ENCODE measurements at regions not wholly inside any gene's neighbourhood (a gene's known extent, or its start where the extent isn't known, plus 50 kb on each side); places are given as distances from the start of the nearest gene placed in this dataset.

GRCh38 chr11:127274328-127274676, 273.7 kb upstream of the KIRREL3 start:
- CTCF ChIA-PET (ENCODE audit: unreplicated experiment) = no interaction called here

GRCh38 chr11:127273593-127274327, 273.2 kb upstream of the KIRREL3 start:
- H3K4me3 ChIP-seq (ENCODE audit: low read depth, low read length, poor library complexity, severe bottlenecking) = no peak overlapping the region
- H3K79me2 ChIP-seq (ENCODE audit: insufficient read depth, low read depth, low read length) = no peaks in the 10 kb centered on the region
- BruUV-seq (replicated peaks) = no TSS peak
- no peak for TF ChIP-seq CTCF (conservative IDR thresholded peaks at IDR 0.05; ENCODE audit: low read length)
- TF ChIP-seq EZH2phosphoT487 (IDR thresholded peaks at IDR 0.05; ENCODE audit: borderline replicate concordance, low read depth, low read length) = no peak
- H3K36me3 ChIP-seq (ENCODE audit: insufficient read depth, low read length) = no peaks in the 10 kb centered on the region
- H3K9me2 ChIP-seq (ENCODE audit: insufficient read depth, low read length) = no peaks in the 10 kb centered on the region
- H3K4me1 ChIP-seq (ENCODE audit: insufficient read depth, low read length, poor library complexity, severe bottlenecking) = no peaks in the 10 kb centered on the region
- H3K9me3 ChIP-seq (ENCODE audit: low read length) = no peaks in the 10 kb centered on the region
- intact Hi-C loops (cut with micrococcal nuclease; ENCODE audit: unreplicated experiment) = no loop called here
- no peak overlapping the region for H3K4me2 ChIP-seq (ENCODE audit: low read length)
- no peaks in the 10 kb centered on the region for H4K20me1 ChIP-seq (ENCODE audit: insufficient read depth, low read length)
- ChIA-PET CTCF (ENCODE audit: unreplicated experiment) (no interaction called here), POLR2A (no interaction called here)
- no peak for DNase-seq (ENCODE audit: low spot score)
- no peak overlapping the region for H2AFZ ChIP-seq (ENCODE audit: low read length)
- H3K27ac ChIP-seq (ENCODE audit: low read depth, low read length, poor library complexity, severe bottlenecking) = no peak overlapping the region

More at GRCh38 chr11:127274328-127274676, 273.7 kb upstream of the KIRREL3 start:
- no peaks in the 10 kb centered on the region for H3K9me2 ChIP-seq (ENCODE audit: insufficient read depth, low read length)
- H2AFZ ChIP-seq (ENCODE audit: low read length) = no peak overlapping the region
- H3K27ac ChIP-seq (ENCODE audit: low read depth, low read length, poor library complexity, severe bottlenecking) = no peak overlapping the region
- no peaks in the 10 kb centered on the region for H3K79me2 ChIP-seq (ENCODE audit: insufficient read depth, low read depth, low read length)
- no peak overlapping the region for H3K4me3 ChIP-seq (ENCODE audit: low read depth, low read length, poor library complexity, severe bottlenecking)
- TF ChIP-seq CTCF (conservative IDR thresholded peaks at IDR 0.05; ENCODE audit: low read length) = no peak
- no peak for TF ChIP-seq EZH2phosphoT487 (IDR thresholded peaks at IDR 0.05; ENCODE audit: borderline replicate concordance, low read depth, low read length)
- H3K4me2 ChIP-seq (ENCODE audit: low read length) = no peak overlapping the region
- DNase-seq (ENCODE audit: low spot score) = no peak
- no peaks in the 10 kb centered on the region for H3K36me3 ChIP-seq (ENCODE audit: insufficient read depth, low read length)
- POLR2A ChIA-PET = no interaction called here
- no peaks in the 10 kb centered on the region for H4K20me1 ChIP-seq (ENCODE audit: insufficient read depth, low read length)
- no peaks in the 10 kb centered on the region for H3K4me1 ChIP-seq (ENCODE audit: insufficient read depth, low read length, poor library complexity, severe bottlenecking)
- H3K9me3 ChIP-seq (ENCODE audit: low read length) = no peaks in the 10 kb centered on the region
- intact Hi-C loops (cut with micrococcal nuclease; ENCODE audit: unreplicated experiment) = no loop called here
- no TSS peak for BruUV-seq (replicated peaks)

- intact Hi-C loops (cut with micrococcal nuclease; ENCODE audit: unreplicated experiment) = no loop called here
Observed at GRCh38 chr11:127270851-127271250, 270.3 kb upstream of the KIRREL3 start.

More at GRCh38 chr11:127270851-127271250, 270.3 kb upstream of the KIRREL3 start:
- CTCF ChIA-PET (ENCODE audit: unreplicated experiment) = no interaction called here
- H3K9me2 ChIP-seq (ENCODE audit: insufficient read depth, low read length) = no peaks in the 10 kb centered on the region
- H3K36me3 ChIP-seq (ENCODE audit: insufficient read depth, low read length) = no peaks in the 10 kb centered on the region
- H3K27ac ChIP-seq (ENCODE audit: low read depth, low read length, poor library complexity, severe bottlenecking) = no peak overlapping the region
- H4K20me1 ChIP-seq (ENCODE audit: insufficient read depth, low read length) = no peaks in the 10 kb centered on the region
- H3K79me2 ChIP-seq (ENCODE audit: insufficient read depth, low read depth, low read length) = no peaks in the 10 kb centered on the region
- H3K4me1 ChIP-seq (ENCODE audit: insufficient read depth, low read length, poor library complexity, severe bottlenecking) = no peaks in the 10 kb centered on the region
- no peak overlapping the region for H3K4me3 ChIP-seq (ENCODE audit: low read depth, low read length, poor library complexity, severe bottlenecking)
- no peak overlapping the region for H2AFZ ChIP-seq (ENCODE audit: low read length)
- TF ChIP-seq EZH2phosphoT487 (IDR thresholded peaks at IDR 0.05; ENCODE audit: borderline replicate concordance, low read depth, low read length) (no peak), CTCF (conservative IDR thresholded peaks at IDR 0.05; ENCODE audit: low read length) (no peak)
- H3K9me3 ChIP-seq (ENCODE audit: low read length) = no peaks in the 10 kb centered on the region
- POLR2A ChIA-PET = no interaction called here
- no peak for DNase-seq (ENCODE audit: low spot score)
- no peak overlapping the region for H3K4me2 ChIP-seq (ENCODE audit: low read length)
- no TSS peak for BruUV-seq (replicated peaks)
